Urinary bladder (tissue), 3 donors: ENCODE measurements at regions not wholly inside any gene's neighbourhood (a gene's known extent, or its start where the extent isn't known, plus 50 kb on each side); places are given as distances from the start of the nearest gene placed in this dataset.

Experiments
- DNase-seq: peaks from one replicate; pipeline ENCODE4 v3.0.0-alpha.2; 2015; ENCODE audit errors: extremely low spot score
- H3K27ac ChIP-seq: one replicate; pipeline ENCODE4 v1.5.1; 2013; ENCODE audit warnings: low read depth, mild to moderate bottlenecking, moderate library complexity
- H3K36me3 ChIP-seq: one replicate; pipeline ENCODE4 v1.6.1; 2013; ENCODE audit warnings: mild to moderate bottlenecking, moderate library complexity; ENCODE audit not compliant: insufficient read depth
- H3K4me1 ChIP-seq: one replicate; pipeline ENCODE4 v1.6.1; 2013; ENCODE audit warnings: mild to moderate bottlenecking, moderate library complexity; ENCODE audit not compliant: insufficient read depth
- H3K4me3 ChIP-seq: one replicate; pipeline ENCODE4 v1.5.1; 2013; ENCODE audit warnings: low read depth, low read length
- WGBS: extraction: QIAGEN DNeasy Blood & Tissue Kit; methylation state at CpG from one replicate; pipeline ENCODE4 v1.1.7; 2013; 5-methylcytosine and 5-hydroxymethylcytosine counted together
- donor health status: healthy with polysubstance abuse.
- donor health status: healthy.

- 64% methylated on average over 1 of the region's 1 CpG for WGBS
- DNase-seq = no peak
- Histone ChIP-seq H3K4me1 (no peaks in the 10 kb centered on the region), H3K27ac (no peak overlapping the region), H3K36me3 (no peaks in the 10 kb centered on the region), H3K4me3 (no peak overlapping the region)
These were observed 1406.8 kb upstream of the TMEM132C start for GRCh38 chr12:126860210-126860609.

- no peak for DNase-seq
- Histone ChIP-seq H3K27ac (no peak overlapping the region), H3K4me3 (no peak overlapping the region), H3K4me1 (no peaks in the 10 kb centered on the region), H3K36me3 (no peaks in the 10 kb centered on the region)
- 70% methylated on average over 4 of the region's 4 CpGs for WGBS
These were observed 1404.5 kb upstream of the TMEM132C start for GRCh38 chr12:126862500-126862899.

- WGBS = 53% methylated on average over 2 of the region's 2 CpGs
- no peaks in the 10 kb centered on the region for H3K36me3 ChIP-seq
- H3K4me1 ChIP-seq = no peaks in the 10 kb centered on the region
- no peak overlapping the region for H3K27ac ChIP-seq
- no peak for DNase-seq
- H3K4me3 ChIP-seq = no peak overlapping the region
These were observed 1397.3 kb upstream of the TMEM132C start for GRCh38 chr12:126869644-126870043.

GRCh38 chr12:126873701-126874100, 1393.3 kb upstream of the TMEM132C start:
- Histone ChIP-seq H3K4me3 (no peak overlapping the region), H3K27ac (no peak overlapping the region), H3K36me3 (no peaks in the 10 kb centered on the region), H3K4me1 (no peaks in the 10 kb centered on the region)
- DNase-seq = no peak
- 84% methylated on average over 5 of the region's 5 CpGs for WGBS

GRCh38 chr12:126874427-126875026, 1392.4 kb upstream of the TMEM132C start:
- Histone ChIP-seq H3K4me1 (no peaks in the 10 kb centered on the region), H3K36me3 (no peaks in the 10 kb centered on the region), H3K4me3 (no peak overlapping the region), H3K27ac (no peak overlapping the region)
- WGBS = 25% methylated on average over 8 of the region's 8 CpGs
- no peak for DNase-seq

GRCh38 chr12:126879842-126880241, 1387.1 kb upstream of the TMEM132C start:
- no peak overlapping the region for H3K27ac ChIP-seq
- H3K4me1 ChIP-seq = no peaks in the 10 kb centered on the region
- DNase-seq = no peak
- 64% methylated on average over 2 of the region's 2 CpGs for WGBS
- H3K36me3 ChIP-seq = no peaks in the 10 kb centered on the region
- no peak overlapping the region for H3K4me3 ChIP-seq

- WGBS = 7% methylated on average over 4 of the region's 4 CpGs
- no peak for DNase-seq
- no peaks in the 10 kb centered on the region for H3K4me1 ChIP-seq
- no peaks in the 10 kb centered on the region for H3K36me3 ChIP-seq
- H3K4me3 ChIP-seq = no peak overlapping the region
- H3K27ac ChIP-seq = no peak overlapping the region
These were observed 1383.3 kb upstream of the TMEM132C start for GRCh38 chr12:126883697-126884096.

GRCh38 chr12:126889501-126889900, 1377.5 kb upstream of the TMEM132C start:
- no peak for DNase-seq
- 46% methylated on average over 4 of the region's 4 CpGs for WGBS
- H3K4me1 ChIP-seq = no peaks in the 10 kb centered on the region

GRCh38 chr12:126890097-126890496, 1376.9 kb upstream of the TMEM132C start:
- Histone ChIP-seq H3K4me3 (no peak overlapping the region), H3K4me1 (no peaks in the 10 kb centered on the region), H3K36me3 (no peaks in the 10 kb centered on the region), H3K27ac (no peak overlapping the region)
- WGBS = 76% methylated on average over 2 of the region's 2 CpGs
- DNase-seq = no peak

More at GRCh38 chr12:126889501-126889900, 1377.5 kb upstream of the TMEM132C start:
- Histone ChIP-seq H3K36me3 (no peaks in the 10 kb centered on the region), H3K27ac (no peak overlapping the region), H3K4me3 (no peak overlapping the region)

GRCh38 chr12:126891789-126892188, 1375.2 kb upstream of the TMEM132C start:
- DNase-seq = no peak
- Histone ChIP-seq H3K36me3 (no peaks in the 10 kb centered on the region), H3K4me3 (no peak overlapping the region), H3K27ac (no peak overlapping the region), H3K4me1 (no peaks in the 10 kb centered on the region)
- WGBS = 97% methylated on average over 1 of the region's 1 CpG

GRCh38 chr12:126895951-126896913, 1370.7 kb upstream of the TMEM132C start:
- Histone ChIP-seq H3K36me3 (no peaks in the 10 kb centered on the region), H3K4me3 (no peak overlapping the region), H3K4me1 (no peaks in the 10 kb centered on the region), H3K27ac (no peak overlapping the region)
- WGBS = 65% methylated on average over 4 of the region's 4 CpGs
- DNase-seq = no peak

GRCh38 chr12:126897102-126897501, 1369.9 kb upstream of the TMEM132C start:
- H3K4me1 ChIP-seq = no peaks in the 10 kb centered on the region
- H3K4me3 ChIP-seq = no peak overlapping the region
- no peak overlapping the region for H3K27ac ChIP-seq
- WGBS = 26% methylated on average over 1 of the region's 1 CpG
- no peaks in the 10 kb centered on the region for H3K36me3 ChIP-seq
- no peak for DNase-seq

- Histone ChIP-seq H3K4me3 (no peak overlapping the region), H3K36me3 (no peaks in the 10 kb centered on the region), H3K27ac (no peak overlapping the region), H3K4me1 (no peaks in the 10 kb centered on the region)
- 71% methylated on average over 5 of the region's 5 CpGs for WGBS
- no peak for DNase-seq
These were observed 1369.2 kb upstream of the TMEM132C start for GRCh38 chr12:126897778-126898177.

GRCh38 chr12:126898562-126898961, 1368.4 kb upstream of the TMEM132C start:
- no peaks in the 10 kb centered on the region for H3K4me1 ChIP-seq
- no peak overlapping the region for H3K27ac ChIP-seq
- no peaks in the 10 kb centered on the region for H3K36me3 ChIP-seq
- DNase-seq = no peak
- no peak overlapping the region for H3K4me3 ChIP-seq
- 76% methylated on average over 4 of the region's 4 CpGs for WGBS
